HEK293 (cell line): ENCODE measurements at regions not wholly inside any gene's neighbourhood (a gene's known extent, or its start where the extent isn't known, plus 50 kb on each side); places are given as distances from the start of the nearest gene placed in this dataset.

Experiments used
- CTCF ChIP-seq: fragments of 450-650 bp; formaldehyde crosslinking; IDR thresholded peaks from 2 replicates; pipeline ENCODE4 v1.5.1; 2016; ENCODE audit warnings: missing biosample characterization, missing genetic modification characterization
- MYNN ChIP-seq: fragments of 450-650 bp; formaldehyde crosslinking; IDR thresholded peaks from 2 replicates; pipeline ENCODE4 v1.5.1; 2016; ENCODE audit warnings: missing biosample characterization, missing genetic modification characterization, borderline replicate concordance
- ZBTB48 ChIP-seq: fragments of 450-650 bp; formaldehyde crosslinking; IDR thresholded peaks from 2 replicates; pipeline ENCODE4 v1.5.1; 2016; ENCODE audit warnings: missing biosample characterization, missing genetic modification characterization
- ZFP41 ChIP-seq: fragments of 450-650 bp; formaldehyde crosslinking; IDR thresholded peaks from 2 replicates; pipeline ENCODE4 v1.5.1; 2016; ENCODE audit warnings: missing biosample characterization, missing genetic modification characterization, borderline replicate concordance
- ZNF239 ChIP-seq: fragments of 450-650 bp; formaldehyde crosslinking; IDR thresholded peaks from 2 replicates; pipeline ENCODE4 v1.5.1; 2016; ENCODE audit warnings: missing biosample characterization, missing genetic modification characterization
- ZNF292 ChIP-seq: fragments of 450-650 bp; formaldehyde crosslinking; IDR thresholded peaks from 2 replicates; pipeline ENCODE4 v1.5.1; 2016; ENCODE audit warnings: low read depth, missing biosample characterization, missing genetic modification characterization, borderline replicate concordance
- ZNF747 ChIP-seq: fragments of 450-650 bp; formaldehyde crosslinking; IDR thresholded peaks from 2 replicates; pipeline ENCODE4 v1.5.1; 2016; ENCODE audit warnings: missing biosample characterization, missing genetic modification characterization
- TF ChIP-seq, protein P1 (sequence below): fragments of 450-650 bp; formaldehyde crosslinking; IDR thresholded peaks from 2 replicates; pipeline ENCODE4 v1.5.1; 2016; ENCODE audit warnings: missing biosample characterization, missing genetic modification characterization

DNA sequence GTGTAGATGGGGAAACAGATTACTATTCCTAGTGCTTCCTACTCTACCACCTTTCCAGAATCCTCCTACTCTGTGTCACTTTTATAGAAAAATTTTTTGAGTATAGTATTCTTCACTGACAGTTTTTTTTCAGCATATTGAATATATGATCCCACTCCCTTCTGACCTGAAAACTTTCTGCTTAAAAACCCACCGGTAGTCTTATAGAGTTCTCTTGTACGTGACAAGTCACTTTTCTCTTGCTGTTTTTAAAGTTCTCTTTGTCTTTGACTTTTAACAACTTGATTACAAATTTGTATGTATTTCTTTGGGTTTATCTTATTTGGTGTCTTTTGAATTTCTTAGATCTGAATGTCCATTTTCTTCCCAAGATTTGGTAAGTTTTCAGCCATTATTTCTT, 133.6 kb upstream of the SLC38A2 start:
- TF ChIP-seq CTCF (tag by site-specific recombination): no peak
- TF ChIP-seq, protein P1, sequence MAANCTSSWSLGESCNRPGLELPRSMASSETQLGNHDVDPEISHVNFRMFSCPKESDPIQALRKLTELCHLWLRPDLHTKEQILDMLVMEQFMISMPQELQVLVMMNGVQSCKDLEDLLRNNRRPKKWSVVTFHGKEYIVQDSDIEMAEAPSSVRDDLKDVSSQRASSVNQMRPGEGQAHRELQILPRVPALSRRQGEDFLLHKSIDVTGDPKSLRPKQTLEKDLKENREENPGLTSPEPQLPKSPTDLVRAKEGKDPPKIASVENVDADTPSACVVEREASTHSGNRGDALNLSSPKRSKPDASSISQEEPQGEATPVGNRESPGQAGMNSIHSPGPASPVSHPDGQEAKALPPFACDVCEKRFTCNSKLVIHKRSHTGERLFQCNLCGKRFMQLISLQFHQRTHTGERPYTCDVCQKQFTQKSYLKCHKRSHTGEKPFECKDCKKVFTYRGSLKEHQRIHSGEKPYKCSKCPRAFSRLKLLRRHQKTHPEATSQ (tag by site-specific recombination): no peak
- no peak for TF ChIP-seq ZNF292
- TF ChIP-seq ZFP41: no peak
- TF ChIP-seq ZBTB48 (tag by site-specific recombination): no peak
- no peak for TF ChIP-seq ZNF239 (tag by site-specific recombination)
- no peak for TF ChIP-seq MYNN (tag by site-specific recombination)
- no peak for TF ChIP-seq ZNF747 (tag by site-specific recombination)
